Keratinocyte (primary cell): ENCODE measurements at regions not wholly inside any gene's neighbourhood (a gene's known extent, or its start where the extent isn't known, plus 50 kb on each side); places are given as distances from the start of the nearest gene placed in this dataset.

ENCODE experiments used
- DNase-seq: peaks from one replicate; pipeline ENCODE4 v3.0.0-alpha.2; 2011; ENCODE audit warnings: low read depth, missing footprints, low spot score
- FAIRE-seq: peaks from 2 replicates; lab custom pipeline; 2011; peaks lifted over from hg19 to GRCh38; lab: Jason Lieb, UNC
- H2AFZ ChIP-seq: 2 replicates; pipeline ENCODE4 v1.6.0; 2012; ENCODE audit warnings: low read length, control low read depth, inconsistent platforms; ENCODE audit not compliant: control insufficient read depth
- H3K27ac ChIP-seq: 2 replicates; pipeline ENCODE4 v1.5.1; 2011; ENCODE audit warnings: low read length; ENCODE audit not compliant: control insufficient read depth, insufficient read depth
- H3K27me3 ChIP-seq: 3 replicates; pipeline ENCODE4 v1.6.0; 2011; ENCODE audit warnings: low read length; ENCODE audit not compliant: control insufficient read depth, insufficient read depth; ENCODE audit errors: extremely low read depth
- H3K36me3 ChIP-seq, 2 experiments: 2 replicates in 1 of 2; 3 replicates in 1 of 2; pipeline ENCODE4 v1.5.1; 2011; ENCODE audit warnings: low read length in 2 of 2, mild to moderate bottlenecking in 1 of 2; ENCODE audit not compliant: control insufficient read depth in 2 of 2, insufficient read depth in 2 of 2; ENCODE audit errors: extremely low read depth in 1 of 2
- H3K4me1 ChIP-seq: 3 replicates; pipeline ENCODE4 v1.5.1; 2011; ENCODE audit warnings: low read length; ENCODE audit not compliant: control insufficient read depth, insufficient read depth; ENCODE audit errors: extremely low read depth
- H3K4me2 ChIP-seq: 3 replicates; pipeline ENCODE4 v1.6.0; 2011; ENCODE audit warnings: low read depth, low read length; ENCODE audit not compliant: control insufficient read depth, insufficient read depth; ENCODE audit errors: extremely low read depth
- H3K4me3 ChIP-seq, 3 experiments: fragments of 200-600 bp in 1 of 3; sonication (generic) in 1 of 3; 2 replicates in 2 of 3; 3 replicates in 1 of 3; pipeline ENCODE4 v1.5.1; 2011 to 2016; ENCODE audit warnings: low read length in 3 of 3, mild to moderate bottlenecking in 3 of 3, control low read depth in 2 of 3, inconsistent platforms in 1 of 3, low read depth in 1 of 3, mixed read lengths in 1 of 3, mixed run types in 1 of 3, moderate library complexity in 1 of 3; ENCODE audit not compliant: control insufficient read depth in 2 of 3, insufficient read depth in 2 of 3; ENCODE audit errors: extremely low read depth in 1 of 3
- H3K79me2 ChIP-seq: 2 replicates; pipeline ENCODE4 v1.6.0; 2012; ENCODE audit warnings: low read length; ENCODE audit not compliant: control insufficient read depth, insufficient read depth
- H3K9ac ChIP-seq: 3 replicates; pipeline ENCODE4 v1.6.0; 2011; ENCODE audit warnings: low read length; ENCODE audit not compliant: control insufficient read depth, insufficient read depth; ENCODE audit errors: extremely low read depth
- H3K9me1 ChIP-seq: 3 replicates; pipeline ENCODE4 v1.6.0; 2011; ENCODE audit warnings: low read length; ENCODE audit not compliant: control insufficient read depth, insufficient read depth; ENCODE audit errors: extremely low read depth
- H3K9me3 ChIP-seq: 2 replicates; pipeline ENCODE4 v1.5.1; 2012; ENCODE audit warnings: low read depth, low read length; ENCODE audit not compliant: control insufficient read depth
- H4K20me1 ChIP-seq: 3 replicates; pipeline ENCODE4 v1.6.0; 2011; ENCODE audit warnings: low read length; ENCODE audit not compliant: control insufficient read depth, insufficient read depth; ENCODE audit errors: extremely low read depth
- CTCF ChIP-seq, 3 experiments: IDR thresholded peaks in 1 of 3; conservative IDR thresholded peaks in 1 of 3; optimal IDR thresholded peaks in 1 of 3; 2 replicates in 2 of 3; 3 replicates in 1 of 3; pipeline versions ENCODE3 to v1.5.1; 2011; ENCODE audit warnings: low read length in 3 of 3, mild to moderate bottlenecking in 3 of 3, moderate library complexity in 2 of 3, control low read depth in 1 of 3, inconsistent platforms in 1 of 3; ENCODE audit not compliant: insufficient read depth in 2 of 3; ENCODE audit errors: extremely low read depth in 1 of 3
- EZH2 ChIP-seq: IDR thresholded peaks from one replicate; pipeline ENCODE4 v1.6.1; 2012; ENCODE audit warnings: inconsistent platforms, mild to moderate bottlenecking, low read length, moderate library complexity
- dilution Hi-C: fragments of 300-500 bp; cut with MboI; formaldehyde crosslinking; loops from one replicate; pipeline ENCODE4 v1.7.0; 2020; ENCODE audit warnings: low sequenced_read_pairs; ENCODE audit not compliant: extremely low pct_ligation_motif_present

DNA sequence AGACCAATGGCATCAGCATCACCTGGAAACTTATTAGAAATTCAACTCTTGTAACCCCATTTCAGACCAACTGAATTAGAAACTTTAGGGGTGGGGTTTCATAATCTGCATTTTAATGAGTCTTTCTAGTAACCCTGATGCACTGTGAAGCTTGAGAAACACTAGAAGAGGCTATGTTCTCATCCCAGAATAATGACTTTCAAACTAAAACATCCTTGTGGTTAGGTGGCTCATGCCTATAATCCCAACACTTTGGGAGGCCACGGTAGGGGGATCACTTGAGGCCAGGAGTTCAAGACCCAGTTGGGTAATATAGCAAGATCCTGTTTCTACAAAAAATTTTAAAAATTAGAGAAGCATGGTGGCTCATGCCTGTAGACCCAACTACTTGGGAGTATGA, 402.4 kb downstream of the DLEU7 start:
- Histone ChIP-seq H3K27ac (no peak overlapping the region), H3K79me2 (no peaks in the 10 kb centered on the region), H3K9me1 (no peaks in the 10 kb centered on the region), H3K4me1 (no peaks in the 10 kb centered on the region), H3K9ac (no peak overlapping the region), H3K4me2 (no peak overlapping the region), H3K27me3 (no peaks in the 10 kb centered on the region), H4K20me1 (no peaks in the 10 kb centered on the region), H3K4me3 (no peak overlapping the region), H2AFZ (no peak overlapping the region), H3K36me3 (no peaks in the 10 kb centered on the region), H3K9me3 (no peaks in the 10 kb centered on the region)
- dilution Hi-C loops = no loop called here
- FAIRE-seq (no peak), DNase-seq (no peak)
- TF ChIP-seq EZH2 (no peak), CTCF (optimal IDR thresholded peaks at IDR 0.05 in 1 of 3, IDR thresholded peaks at IDR 0.05 in 1 of 3, conservative IDR thresholded peaks at IDR 0.05 in 1 of 3; ENCODE audit: extremely low read depth in 1 of 3, insufficient read depth in 2 of 3, low read length in 3 of 3) (no peak)

DNA sequence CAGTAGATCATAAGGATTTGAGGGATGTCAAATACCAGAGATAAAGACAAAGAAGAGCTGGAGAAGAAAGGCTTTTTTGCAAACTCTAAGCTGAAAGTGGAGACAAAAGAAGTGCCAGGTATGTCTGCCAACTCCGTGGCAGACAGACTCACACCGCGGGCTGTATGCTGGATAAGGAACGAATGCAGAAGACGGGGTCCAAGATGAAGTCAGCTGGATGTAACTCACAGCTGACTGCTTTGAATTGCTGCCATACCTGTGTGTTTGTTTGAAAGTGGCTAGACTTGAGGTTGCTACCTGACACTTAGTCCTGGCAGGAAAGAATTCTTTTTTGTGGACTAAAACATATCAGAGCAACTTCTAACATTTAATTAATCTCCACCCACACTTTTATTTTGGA, 398.8 kb downstream of the DLEU7 start:
- H4K20me1 ChIP-seq = no peaks in the 10 kb centered on the region
- FAIRE-seq = no peak
- H3K4me3 ChIP-seq = no peak overlapping the region
- no peaks in the 10 kb centered on the region for H3K9me1 ChIP-seq
- dilution Hi-C loops = no loop called here
- H3K27me3 ChIP-seq = no peaks in the 10 kb centered on the region
- no peak overlapping the region for H3K9ac ChIP-seq
- TF ChIP-seq CTCF (optimal IDR thresholded peaks at IDR 0.05 in 1 of 3, IDR thresholded peaks at IDR 0.05 in 1 of 3, conservative IDR thresholded peaks at IDR 0.05 in 1 of 3; ENCODE audit: extremely low read depth in 1 of 3, insufficient read depth in 2 of 3, low read length in 3 of 3) = no peak
- no peak for TF ChIP-seq EZH2
- no peak overlapping the region for H3K27ac ChIP-seq
- DNase-seq = no peak
- no peaks in the 10 kb centered on the region for H3K36me3 ChIP-seq
- H3K4me1 ChIP-seq = peaks cover 8% of the 10 kb centered on the region
- H3K4me2 ChIP-seq = no peak overlapping the region
- H2AFZ ChIP-seq = peak overlapping the region; percentile 42
- no peaks in the 10 kb centered on the region for H3K79me2 ChIP-seq
- no peaks in the 10 kb centered on the region for H3K9me3 ChIP-seq
